ENCODE measurements at regions not wholly inside any gene's neighbourhood (a gene's known extent, or its start where the extent isn't known, plus 50 kb on each side); places are given as distances from the start of the nearest gene placed in this dataset.

GRCh38 chr2:120953066-120953756 lies 217.5 kb downstream of the GLI2 start:
- DNase-seq (ENCODE audit: low read depth): no peak

GRCh38 chr2:120953843-120954584 lies 218.3 kb downstream of the GLI2 start:
- no peak for DNase-seq (ENCODE audit: low read depth)

- DNase-seq (ENCODE audit: low read depth): no peak
Measured at GRCh38 chr2:120954939-120955338, 219.3 kb downstream of the GLI2 start.

- no peak for DNase-seq (ENCODE audit: low read depth)
Measured at GRCh38 chr2:120955427-120955826, 219.8 kb downstream of the GLI2 start.

GRCh38 chr2:120956486-120957156 lies 221.0 kb downstream of the GLI2 start:
- DNase-seq (ENCODE audit: low read depth): no peak

- no peak for DNase-seq (ENCODE audit: low read depth)
Measured at GRCh38 chr2:120957905-120958304, 222.2 kb downstream of the GLI2 start.

GRCh38 chr2:120958623-120959366 lies 223.1 kb downstream of the GLI2 start:
- DNase-seq (ENCODE audit: low read depth): no peak

GRCh38 chr2:120959426-120959825 lies 223.8 kb downstream of the GLI2 start:
- DNase-seq (ENCODE audit: low read depth): no peak

GRCh38 chr2:120960770-120961366 lies 225.2 kb downstream of the GLI2 start:
- DNase-seq (ENCODE audit: low read depth): no peak

GRCh38 chr2:120961396-120961795 lies 225.7 kb downstream of the GLI2 start:
- no peak for DNase-seq (ENCODE audit: low read depth)

GRCh38 chr2:120963997-120964705 lies 228.5 kb downstream of the GLI2 start:
- no peak for DNase-seq (ENCODE audit: low read depth)

GRCh38 chr2:120964819-120965218 lies 229.2 kb downstream of the GLI2 start:
- peak; percentile 52 for DNase-seq (ENCODE audit: low read depth)

- DNase-seq (ENCODE audit: low read depth): no peak
Measured at GRCh38 chr2:120966510-120967254, 231.0 kb downstream of the GLI2 start.

- no peak for DNase-seq (ENCODE audit: low read depth)
Measured at GRCh38 chr2:120968307-120969015, 232.8 kb downstream of the GLI2 start.

GRCh38 chr2:120969613-120970355 lies 234.1 kb downstream of the GLI2 start:
- DNase-seq (ENCODE audit: low read depth): no peak

GRCh38 chr2:120971866-120972265 lies 236.2 kb downstream of the GLI2 start:
- no peak for DNase-seq (ENCODE audit: low read depth)

- no peak for DNase-seq (ENCODE audit: low read depth)
Measured at GRCh38 chr2:120972286-120972685, 236.6 kb downstream of the GLI2 start.

- DNase-seq (ENCODE audit: low read depth): no peak
Measured at GRCh38 chr2:120973196-120973595, 237.5 kb downstream of the GLI2 start.

- no peak for DNase-seq (ENCODE audit: low read depth)
Measured at GRCh38 chr2:120974950-120975349, 239.3 kb downstream of the GLI2 start.
